ENCODE measurements at regions not wholly inside any gene's neighbourhood (a gene's known extent, or its start where the extent isn't known, plus 50 kb on each side); places are given as distances from the start of the nearest gene placed in this dataset.
A peak's percentile ranks its signal among the peaks of the same experiment; 100 is the strongest.

DNA sequence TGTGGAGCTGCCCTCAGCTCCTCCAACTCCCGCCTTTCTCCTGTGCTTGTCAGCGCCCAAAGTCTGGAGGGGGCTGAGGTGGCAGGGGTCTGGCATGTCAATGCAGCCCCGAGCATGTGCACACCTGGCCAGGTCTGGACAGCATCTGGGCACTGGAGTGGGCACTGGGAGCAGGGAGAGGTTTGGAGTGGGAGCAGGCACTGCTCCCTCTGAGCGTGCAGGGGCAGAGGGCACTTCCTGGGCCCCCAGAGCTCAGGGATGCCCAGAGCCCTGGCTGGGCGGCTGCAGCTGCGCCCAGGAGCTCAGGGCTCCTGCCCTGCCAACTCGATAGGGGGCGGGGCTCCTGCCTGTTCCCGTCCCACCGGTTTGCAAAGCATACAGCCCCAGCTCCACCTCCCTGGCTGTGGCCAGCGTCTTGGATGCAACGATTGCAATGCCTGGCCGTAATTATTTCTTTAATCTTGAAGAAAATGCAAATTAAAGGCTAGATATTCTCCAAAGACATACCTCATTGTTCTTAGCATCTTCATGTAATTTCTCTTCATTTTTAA lies 57.4 kb upstream of the LDAH start:
- H3K27ac ChIP-seq (ENCODE audit: low read depth, low read length) = no peak overlapping the region
- H3K4me2 ChIP-seq (ENCODE audit: low read length) = no peak overlapping the region
- no peaks in the 10 kb centered on the region for H4K20me1 ChIP-seq (ENCODE audit: insufficient read depth)
- peaks cover 9% of the 10 kb centered on the region for H3K27me3 ChIP-seq (ENCODE audit: insufficient read depth, low read length)
- no TSS peak for BruUV-seq (replicated peaks)
- no peak overlapping the region for H3K4me3 ChIP-seq (replicated peaks in 1 of 2; ENCODE audit: low read depth in 1 of 2, low read length in 2 of 2)
- TF ChIP-seq ELF1 (IDR thresholded peaks at IDR 0.05; ENCODE audit: borderline replicate concordance, low read depth) (no peak), ZNF274 (IDR thresholded peaks at IDR 0.05; ENCODE audit: low read depth, low read length) (no peak), POLR2AphosphoS5 (IDR thresholded peaks at IDR 0.05; ENCODE audit: low read depth, low read length) (no peak), SRF (IDR thresholded peaks at IDR 0.05; ENCODE audit: low read depth) (no peak), YY1 (IDR thresholded peaks at IDR 0.05; ENCODE audit: extremely low read depth, insufficient replicate concordance, low read depth, low read length) (no peak), EGR1 (IDR thresholded peaks at IDR 0.05; ENCODE audit: low read depth) (no peak), FOSL1 (IDR thresholded peaks at IDR 0.05; ENCODE audit: low read depth) (no peak), POLR2A (IDR thresholded peaks at IDR 0.05; ENCODE audit: borderline replicate concordance, extremely low read depth, insufficient read depth, insufficient read length) (no peak)
- TF ChIP-seq, protein P1, sequence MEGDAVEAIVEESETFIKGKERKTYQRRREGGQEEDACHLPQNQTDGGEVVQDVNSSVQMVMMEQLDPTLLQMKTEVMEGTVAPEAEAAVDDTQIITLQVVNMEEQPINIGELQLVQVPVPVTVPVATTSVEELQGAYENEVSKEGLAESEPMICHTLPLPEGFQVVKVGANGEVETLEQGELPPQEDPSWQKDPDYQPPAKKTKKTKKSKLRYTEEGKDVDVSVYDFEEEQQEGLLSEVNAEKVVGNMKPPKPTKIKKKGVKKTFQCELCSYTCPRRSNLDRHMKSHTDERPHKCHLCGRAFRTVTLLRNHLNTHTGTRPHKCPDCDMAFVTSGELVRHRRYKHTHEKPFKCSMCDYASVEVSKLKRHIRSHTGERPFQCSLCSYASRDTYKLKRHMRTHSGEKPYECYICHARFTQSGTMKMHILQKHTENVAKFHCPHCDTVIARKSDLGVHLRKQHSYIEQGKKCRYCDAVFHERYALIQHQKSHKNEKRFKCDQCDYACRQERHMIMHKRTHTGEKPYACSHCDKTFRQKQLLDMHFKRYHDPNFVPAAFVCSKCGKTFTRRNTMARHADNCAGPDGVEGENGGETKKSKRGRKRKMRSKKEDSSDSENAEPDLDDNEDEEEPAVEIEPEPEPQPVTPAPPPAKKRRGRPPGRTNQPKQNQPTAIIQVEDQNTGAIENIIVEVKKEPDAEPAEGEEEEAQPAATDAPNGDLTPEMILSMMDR (IDR thresholded peaks at IDR 0.05 in 2 of 3, conservative IDR thresholded peaks at IDR 0.05 in 1 of 3; ENCODE audit: borderline replicate concordance in 1 of 3, insufficient read depth in 1 of 3, low read depth in 2 of 3, low read length in 2 of 3) = no peak
- TF ChIP-seq, protein P2, sequence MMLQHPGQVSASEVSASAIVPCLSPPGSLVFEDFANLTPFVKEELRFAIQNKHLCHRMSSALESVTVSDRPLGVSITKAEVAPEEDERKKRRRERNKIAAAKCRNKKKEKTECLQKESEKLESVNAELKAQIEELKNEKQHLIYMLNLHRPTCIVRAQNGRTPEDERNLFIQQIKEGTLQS (IDR thresholded peaks at IDR 0.05) = no peak
- TF ChIP-seq, protein P3, sequence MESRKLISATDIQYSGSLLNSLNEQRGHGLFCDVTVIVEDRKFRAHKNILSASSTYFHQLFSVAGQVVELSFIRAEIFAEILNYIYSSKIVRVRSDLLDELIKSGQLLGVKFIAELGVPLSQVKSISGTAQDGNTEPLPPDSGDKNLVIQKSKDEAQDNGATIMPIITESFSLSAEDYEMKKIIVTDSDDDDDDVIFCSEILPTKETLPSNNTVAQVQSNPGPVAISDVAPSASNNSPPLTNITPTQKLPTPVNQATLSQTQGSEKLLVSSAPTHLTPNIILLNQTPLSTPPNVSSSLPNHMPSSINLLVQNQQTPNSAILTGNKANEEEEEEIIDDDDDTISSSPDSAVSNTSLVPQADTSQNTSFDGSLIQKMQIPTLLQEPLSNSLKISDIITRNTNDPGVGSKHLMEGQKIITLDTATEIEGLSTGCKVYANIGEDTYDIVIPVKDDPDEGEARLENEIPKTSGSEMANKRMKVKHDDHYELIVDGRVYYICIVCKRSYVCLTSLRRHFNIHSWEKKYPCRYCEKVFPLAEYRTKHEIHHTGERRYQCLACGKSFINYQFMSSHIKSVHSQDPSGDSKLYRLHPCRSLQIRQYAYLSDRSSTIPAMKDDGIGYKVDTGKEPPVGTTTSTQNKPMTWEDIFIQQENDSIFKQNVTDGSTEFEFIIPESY (IDR thresholded peaks at IDR 0.05; ENCODE audit: extremely low read depth, insufficient replicate concordance, low read length) = no peak
- 0 out of 2 replicates have a peak, but pooled peaks have one; percentile 42 for ATAC-seq
- ChIA-PET POLR2A (no interaction called here), RAD21 (ENCODE audit: low non-redundant PET in 1 of 2, low total read pairs in 2 of 2, uncharacterized antibody in 2 of 2, unreplicated experiment in 2 of 2) (no interaction called here), CTCF (no interaction called here)
- no peaks in the 10 kb centered on the region for H3K9me2 ChIP-seq (ENCODE audit: insufficient read depth)
- no peaks in the 10 kb centered on the region for H3K4me1 ChIP-seq (ENCODE audit: control insufficient read depth in 1 of 2, insufficient read depth in 2 of 2, low read length in 2 of 2)
- H2AFZ ChIP-seq (ENCODE audit: low read depth, low read length, poor library complexity, severe bottlenecking) = no peak overlapping the region
- no peak overlapping the region for H3K9ac ChIP-seq (ENCODE audit: low read length)
- intact Hi-C loops (cut with micrococcal nuclease) = no loop called here
- H3K9me3 ChIP-seq (ENCODE audit: control insufficient read depth in 1 of 2, insufficient read depth in 1 of 2, low read depth in 1 of 2, low read length in 2 of 2) = no peaks in the 10 kb centered on the region
- no peak for DNase-seq (ENCODE audit: low read depth, low spot score)
- H3K79me2 ChIP-seq (ENCODE audit: insufficient read depth, low read length) = no peaks in the 10 kb centered on the region
- no peaks in the 10 kb centered on the region for H3K36me3 ChIP-seq (ENCODE audit: control insufficient read depth in 1 of 2, insufficient read depth in 2 of 2, low read length in 2 of 2)
